ENCODE measurements at regions not wholly inside any gene's neighbourhood (a gene's known extent, or its start where the extent isn't known, plus 50 kb on each side); places are given as distances from the start of the nearest gene placed in this dataset.
A peak's percentile ranks its signal among the peaks of the same experiment; 100 is the strongest.
"Not testable (repeated sequence)": the region's sequence is repeated elsewhere in the genome, so short reads cannot be mapped to it uniquely, and the experiment has no call there.

- H3K9me3 Mint-ChIP-seq, result peaks cover 11% of the 10 kb centered on the region
- H3K4me1 Mint-ChIP-seq (ENCODE audit: unreplicated experiment), result no peaks in the 10 kb centered on the region
- H3K27ac Mint-ChIP-seq, result no peak overlapping the region
- H3K36me3 Mint-ChIP-seq, result no peaks in the 10 kb centered on the region
- H3K27me3 Mint-ChIP-seq, result no peaks in the 10 kb centered on the region
- TF ChIP-seq CTCF (conservative IDR thresholded peaks at IDR 0.05), result no peak
- no peak for DNase-seq (ENCODE audit: extremely low spot score, unreplicated experiment)
- no peak overlapping the region for H3K4me3 Mint-ChIP-seq
Measured at GRCh38 chr3:144839991-144840390, 868.4 kb downstream of the DIPK2A start.

GRCh38 chr3:144840866-144841265 is 869.2 kb downstream of the DIPK2A start:
- Mint-ChIP-seq H3K36me3 (no peaks in the 10 kb centered on the region), H3K27me3 (no peaks in the 10 kb centered on the region), H3K4me1 (ENCODE audit: unreplicated experiment) (no peaks in the 10 kb centered on the region), H3K4me3 (no peak overlapping the region), H3K9me3 (peaks cover 11% of the 10 kb centered on the region), H3K27ac (no peak overlapping the region)
- DNase-seq (ENCODE audit: extremely low spot score, unreplicated experiment), result no peak
- no peak for TF ChIP-seq CTCF (conservative IDR thresholded peaks at IDR 0.05)

GRCh38 chr3:144843099-144843498 is 871.5 kb downstream of the DIPK2A start:
- H3K4me3 Mint-ChIP-seq, result no peak overlapping the region
- no peak overlapping the region for H3K27ac Mint-ChIP-seq
- no peaks in the 10 kb centered on the region for H3K27me3 Mint-ChIP-seq
- no peaks in the 10 kb centered on the region for H3K36me3 Mint-ChIP-seq
- H3K9me3 Mint-ChIP-seq, result peaks cover 11% of the 10 kb centered on the region
- TF ChIP-seq CTCF (conservative IDR thresholded peaks at IDR 0.05), result peak; percentile 20
- no peak for DNase-seq (ENCODE audit: extremely low spot score, unreplicated experiment)
- no peaks in the 10 kb centered on the region for H3K4me1 Mint-ChIP-seq (ENCODE audit: unreplicated experiment)

- H3K27ac Mint-ChIP-seq, result no peak overlapping the region
Measured at GRCh38 chr3:144852999-144853398, 881.4 kb downstream of the DIPK2A start.

GRCh38 chr3:144854020-144854419 is 882.4 kb downstream of the DIPK2A start:
- not testable (repeated sequence) for H3K4me3 Mint-ChIP-seq; H3K27ac Mint-ChIP-seq; H3K36me3 Mint-ChIP-seq; H3K9me3 Mint-ChIP-seq; H3K4me1 Mint-ChIP-seq (ENCODE audit: unreplicated experiment); DNase-seq (ENCODE audit: extremely low spot score, unreplicated experiment); H3K27me3 Mint-ChIP-seq

More at GRCh38 chr3:144852999-144853398, 881.4 kb downstream of the DIPK2A start:
- TF ChIP-seq CTCF (conservative IDR thresholded peaks at IDR 0.05), result no peak
- H3K36me3 Mint-ChIP-seq, result no peaks in the 10 kb centered on the region
- no peaks in the 10 kb centered on the region for H3K9me3 Mint-ChIP-seq
- H3K27me3 Mint-ChIP-seq, result no peaks in the 10 kb centered on the region
- no peak for DNase-seq (ENCODE audit: extremely low spot score, unreplicated experiment)
- H3K4me1 Mint-ChIP-seq (ENCODE audit: unreplicated experiment), result no peaks in the 10 kb centered on the region
- no peak overlapping the region for H3K4me3 Mint-ChIP-seq

GRCh38 chr3:144859161-144859560 is 887.5 kb downstream of the DIPK2A start:
- Mint-ChIP-seq H3K36me3 (no peaks in the 10 kb centered on the region), H3K27ac (no peak overlapping the region), H3K27me3 (no peaks in the 10 kb centered on the region), H3K4me1 (ENCODE audit: unreplicated experiment) (peaks cover 4% of the 10 kb centered on the region), H3K9me3 (no peaks in the 10 kb centered on the region), H3K4me3 (no peak overlapping the region)
- no peak for TF ChIP-seq CTCF (conservative IDR thresholded peaks at IDR 0.05)
- no peak for DNase-seq (ENCODE audit: extremely low spot score, unreplicated experiment)
